Stimulated activated CD8-positive, alpha-beta memory T cell treated with anti-CD3 and anti-CD28 coated beads, Interleukin-7, amount 100 ng/mL, for 24 hours (primary cell): ENCODE measurements at regions not wholly inside any gene's neighbourhood (a gene's known extent, or its start where the extent isn't known, plus 50 kb on each side); places are given as distances from the start of the nearest gene placed in this dataset.
"Not testable (repeated sequence)": the region's sequence is repeated elsewhere in the genome, so short reads cannot be mapped to it uniquely, and the experiment has no call there.

Experiments used
- DNase-seq: peaks from one replicate; pipeline ENCODE4 v3.0.0-alpha.2; 2020; ENCODE audit warnings: low read depth

DNA sequence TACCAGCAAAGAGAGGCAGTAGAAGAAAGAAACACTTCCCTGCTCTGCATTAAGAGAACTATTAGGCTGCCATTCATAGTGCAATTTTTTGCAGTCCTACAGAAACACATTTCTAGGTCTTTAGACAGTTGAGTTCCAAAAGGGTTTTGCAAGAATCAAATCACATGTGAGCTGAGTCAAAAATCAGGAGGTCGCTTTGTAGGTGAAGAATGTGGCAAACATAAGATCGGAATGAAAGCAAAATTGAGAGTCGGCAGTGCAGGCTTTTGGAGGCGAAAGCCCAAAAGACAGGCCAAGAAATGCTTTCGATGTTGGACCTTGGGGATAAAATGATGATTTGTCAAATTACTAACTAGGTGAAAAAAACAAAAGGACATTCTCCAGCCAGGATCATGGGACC is 213.5 kb upstream of the NRIP1 start:
- DNase-seq: no peak

DNA sequence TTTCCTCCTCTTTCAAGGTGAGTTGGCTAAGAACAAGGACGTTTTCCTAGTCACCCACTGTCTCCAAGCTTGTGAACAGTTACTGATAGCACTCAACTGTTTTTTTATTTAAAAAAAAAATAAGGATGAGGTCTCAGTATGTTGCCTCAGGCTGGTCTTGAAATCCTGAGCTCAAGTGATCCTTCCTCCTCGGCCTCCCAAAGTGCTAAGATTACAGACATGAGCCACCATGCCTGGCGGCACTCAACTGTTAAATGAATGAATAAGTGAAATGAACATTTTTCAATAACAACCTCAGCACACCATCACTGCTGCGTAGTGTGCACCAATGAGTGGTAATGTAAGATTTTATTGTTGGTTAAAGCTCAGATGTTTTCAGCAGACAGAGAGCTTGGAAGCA is 214.1 kb upstream of the NRIP1 start:
- DNase-seq: no peak

DNA sequence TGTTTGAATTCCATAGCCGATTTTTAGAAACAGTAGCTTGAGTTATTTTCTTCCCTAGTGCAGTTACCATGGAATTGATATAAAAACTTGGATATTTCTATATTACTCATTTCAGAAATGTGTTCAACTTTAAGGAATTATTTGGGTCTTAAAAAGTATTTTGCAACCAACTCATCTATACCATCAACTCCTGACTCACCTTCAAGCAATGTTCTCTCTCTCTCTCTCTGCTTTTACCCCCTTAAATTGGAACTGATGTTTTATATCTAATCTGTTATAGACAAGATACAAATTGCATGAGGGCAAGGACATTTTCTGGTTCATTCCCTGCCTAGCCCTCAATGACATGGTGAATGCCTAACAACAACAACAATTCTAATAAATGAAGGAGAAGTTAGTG is 214.7 kb upstream of the NRIP1 start:
- no peak for DNase-seq

DNA sequence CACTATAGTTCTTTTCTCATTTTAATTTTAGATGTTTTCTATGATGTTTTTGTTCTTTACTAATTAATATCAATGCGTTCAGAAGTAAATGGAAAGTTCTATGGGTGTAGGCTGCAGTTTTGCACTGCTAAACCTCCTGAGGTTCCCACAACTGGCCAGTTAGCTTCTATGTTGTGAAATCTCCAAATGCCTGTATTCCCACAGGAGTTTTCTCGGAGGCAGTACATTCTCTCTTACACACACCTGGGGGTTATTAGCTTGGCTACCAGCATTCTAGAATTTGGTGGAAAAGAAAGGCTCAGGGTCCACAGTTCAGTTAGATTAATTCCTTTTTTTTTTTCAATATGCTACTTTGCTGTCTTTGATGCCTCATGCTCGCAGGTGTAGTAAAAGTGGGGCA is 216.9 kb upstream of the NRIP1 start:
- no peak for DNase-seq

DNA sequence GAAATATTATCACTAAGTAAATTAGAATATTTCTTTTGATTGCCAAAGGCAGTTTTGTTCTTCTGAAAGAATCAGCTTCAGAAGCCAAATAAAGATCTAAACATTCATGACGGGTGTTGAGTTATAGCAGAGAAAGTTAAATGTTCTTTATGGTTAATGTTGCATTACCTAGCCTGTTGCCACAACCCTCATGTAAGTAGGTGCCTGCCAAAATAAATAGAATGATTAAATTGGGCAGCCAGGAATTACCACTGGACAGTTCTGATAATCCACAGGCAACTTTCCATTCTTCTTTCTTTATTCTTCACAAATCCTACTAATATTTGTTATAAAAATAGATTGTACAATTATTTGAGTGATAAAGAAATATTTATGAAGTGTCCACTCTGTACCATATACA is 217.9 kb upstream of the NRIP1 start:
- DNase-seq: no peak

DNA sequence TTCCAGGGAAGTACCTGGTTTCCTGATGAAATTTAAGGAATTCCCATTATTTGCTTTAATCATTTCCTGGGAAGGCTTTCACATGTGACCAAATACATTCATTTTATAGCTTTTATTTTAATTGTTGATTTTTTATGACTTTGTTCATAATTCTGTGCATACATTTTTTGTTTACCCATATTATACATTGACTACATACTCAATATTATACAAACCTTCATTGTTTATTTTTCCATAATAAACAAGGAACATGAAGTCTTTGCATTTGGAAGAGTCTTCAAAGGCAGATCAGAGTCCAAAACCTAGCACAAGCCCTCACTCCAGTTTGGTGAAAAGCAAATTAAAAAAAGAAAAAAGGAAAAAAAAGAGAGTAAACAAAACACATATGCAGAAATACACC is 218.3 kb upstream of the NRIP1 start:
- no peak for DNase-seq

DNA sequence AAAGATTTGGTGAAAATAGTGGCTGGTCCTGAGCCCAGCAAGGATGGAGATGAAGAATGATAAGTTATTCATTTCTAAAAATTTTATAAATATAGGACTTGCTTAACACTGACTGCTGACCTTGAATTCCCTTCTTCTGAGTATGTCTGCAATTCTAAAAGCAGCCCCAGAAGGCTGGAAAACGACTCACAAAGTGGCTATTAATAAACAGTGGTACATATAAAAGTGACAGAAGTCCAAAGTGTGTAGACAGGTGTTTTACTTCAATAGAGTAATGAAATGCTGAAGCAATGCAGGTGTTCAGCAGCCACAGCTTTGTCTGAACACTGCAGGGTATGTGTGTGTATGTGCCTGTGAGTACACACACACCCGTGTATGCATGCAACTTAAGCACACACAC is 219.0 kb upstream of the NRIP1 start:
- DNase-seq: no peak

DNA sequence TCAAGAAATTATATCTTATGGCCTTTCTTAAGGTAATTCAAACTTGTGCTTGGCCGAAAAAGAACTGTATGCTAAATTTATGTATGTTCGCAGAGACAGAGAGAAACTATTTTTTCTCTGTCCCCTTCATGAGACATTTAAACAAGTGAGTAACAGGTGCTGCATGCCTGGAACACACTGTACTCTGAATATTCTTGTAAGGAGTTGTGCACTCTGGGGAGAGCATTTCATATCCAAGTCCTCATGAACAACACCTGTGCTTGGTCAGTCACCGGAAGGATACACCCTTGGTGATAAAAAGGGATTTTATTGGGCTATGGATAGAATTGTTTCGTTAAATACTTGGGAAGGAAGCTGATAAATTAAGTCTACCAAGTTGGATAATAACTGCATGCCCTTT is 220.8 kb upstream of the NRIP1 start:
- DNase-seq: no peak

DNA sequence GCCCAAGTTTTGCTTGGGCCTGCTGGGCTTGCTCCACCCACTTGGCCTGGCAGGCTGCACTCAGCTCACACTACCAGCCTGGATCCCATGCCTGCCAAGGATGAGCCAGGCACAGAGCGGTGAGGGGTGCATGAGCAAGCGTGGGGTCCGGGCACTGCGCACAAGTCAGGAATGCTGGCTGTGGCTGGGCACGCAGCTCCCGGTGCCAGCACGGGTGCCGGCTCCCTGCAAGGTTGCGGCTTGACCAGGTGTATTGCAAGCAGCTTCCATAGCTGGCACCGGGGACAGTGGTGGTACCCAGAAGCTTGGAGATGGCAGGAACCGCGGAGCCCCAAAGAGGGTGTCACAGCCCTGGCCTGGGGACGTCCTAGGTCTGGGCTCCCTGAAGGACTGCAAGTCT is 224.4 kb upstream of the NRIP1 start:
- no peak for DNase-seq

DNA sequence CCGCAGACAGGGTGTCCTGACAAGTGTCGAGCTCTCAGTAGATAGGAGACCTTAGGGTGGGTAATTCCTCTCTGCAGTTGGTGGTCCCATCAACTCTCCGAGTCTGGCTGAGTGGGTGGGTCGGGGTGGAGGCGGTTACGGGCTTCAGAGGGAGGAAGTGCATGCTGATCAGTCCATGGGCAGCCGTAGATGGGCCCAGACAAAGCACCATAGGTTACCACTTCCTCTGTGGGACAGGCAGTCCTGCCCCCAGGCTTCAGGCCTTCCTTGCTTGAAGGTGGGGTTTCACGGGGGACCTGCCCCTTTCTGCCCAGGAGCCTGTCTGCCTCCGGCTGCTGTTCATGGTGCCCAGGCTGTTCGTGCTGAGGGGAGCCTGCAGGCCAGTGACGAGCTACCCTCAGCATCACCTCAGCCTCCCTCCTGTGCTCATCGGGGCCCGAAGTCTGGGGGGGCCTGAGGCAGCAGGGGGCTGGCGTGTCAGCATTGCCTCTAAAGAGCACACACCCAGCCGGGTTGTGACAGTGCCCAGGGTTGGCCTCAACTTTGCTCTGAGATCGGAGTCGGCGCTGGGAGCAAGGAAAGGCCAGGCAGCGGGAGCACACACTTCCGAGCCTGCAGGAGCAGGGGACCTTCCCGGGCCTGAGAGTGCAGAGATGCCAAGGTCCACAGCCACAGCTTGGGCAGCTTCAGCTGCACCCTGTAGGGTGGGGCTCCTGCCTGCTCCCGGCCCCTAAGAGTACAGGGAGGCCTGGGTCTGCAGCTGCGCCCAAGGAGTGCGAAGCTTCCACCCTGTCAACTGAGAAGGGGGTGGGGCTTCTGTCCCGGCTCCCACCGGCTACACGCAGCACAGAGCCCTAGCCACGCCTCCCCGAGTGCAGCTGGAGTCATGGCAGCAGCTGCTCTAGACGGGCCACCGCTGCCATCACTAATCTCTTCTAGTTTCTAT is 225.4 kb upstream of the NRIP1 start:
- no peak for DNase-seq

DNA sequence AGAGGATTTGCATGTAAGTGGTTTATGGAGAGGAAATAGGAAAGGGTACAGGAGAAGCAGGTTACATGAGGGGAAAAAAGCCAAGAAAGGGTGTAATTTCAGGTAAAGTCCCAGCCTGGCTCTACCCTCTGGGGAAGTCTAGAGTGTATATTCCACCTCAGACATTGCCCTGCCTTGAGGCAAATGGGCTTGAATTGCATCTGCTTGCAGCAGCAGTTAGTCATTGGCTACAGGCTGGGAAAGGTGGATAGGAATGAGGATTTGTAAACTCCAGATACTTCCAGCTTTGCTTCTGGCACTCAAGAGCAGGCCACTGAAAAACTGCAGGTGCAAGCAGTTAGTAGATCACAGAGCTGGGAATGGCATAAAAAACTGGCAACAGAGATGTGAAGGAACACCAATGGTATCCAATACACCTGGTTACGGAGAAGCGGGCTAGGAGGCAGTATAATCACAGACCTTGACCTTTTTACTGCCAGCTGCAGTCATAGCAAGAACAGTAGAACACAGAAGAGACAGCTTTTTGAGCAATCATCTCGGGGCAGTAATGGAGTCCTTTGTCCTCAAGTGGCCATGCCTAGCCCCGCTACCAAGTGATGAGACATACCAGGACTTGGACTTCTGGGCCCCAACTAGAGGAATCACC is 226.9 kb upstream of the NRIP1 start:
- no peak for DNase-seq

DNA sequence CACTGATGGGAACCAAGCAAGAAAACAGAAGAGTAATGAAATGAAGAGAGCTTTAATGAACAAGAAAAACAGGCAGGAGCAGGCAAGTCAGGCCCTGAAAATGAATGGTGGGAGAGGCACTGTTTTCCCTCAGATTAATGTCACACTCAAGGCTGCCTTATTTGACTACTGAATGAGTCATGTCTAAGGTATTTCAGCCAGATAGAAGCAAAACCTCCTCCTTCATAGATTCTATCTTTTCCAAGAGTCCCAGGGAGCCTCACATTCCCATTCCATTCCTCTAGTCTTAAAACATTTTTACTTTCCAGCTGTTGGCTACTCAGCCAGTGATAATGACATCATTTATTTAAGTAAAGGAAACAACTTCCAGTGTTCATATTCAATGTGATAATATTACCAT is 228.4 kb upstream of the NRIP1 start:
- no peak for DNase-seq

DNA sequence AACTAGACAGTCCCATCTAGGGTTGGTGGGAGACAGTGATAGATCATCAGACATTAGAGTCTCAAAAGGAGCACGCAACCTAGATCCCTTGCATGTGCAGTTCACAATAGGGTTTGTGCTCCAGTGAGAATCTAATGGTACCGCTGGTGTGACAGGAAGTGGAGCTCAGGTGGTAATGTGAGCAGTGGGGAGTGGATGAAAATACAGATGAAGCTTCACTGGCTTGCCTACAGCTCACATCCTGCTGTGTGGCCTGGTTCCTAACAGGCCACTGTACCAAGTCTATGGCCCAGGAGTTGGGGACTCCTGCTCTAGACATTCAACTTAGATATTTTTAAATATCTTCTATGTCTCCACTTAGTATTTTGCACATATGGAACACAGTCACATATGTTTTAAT is 231.1 kb upstream of the NRIP1 start:
- no peak for DNase-seq

DNA sequence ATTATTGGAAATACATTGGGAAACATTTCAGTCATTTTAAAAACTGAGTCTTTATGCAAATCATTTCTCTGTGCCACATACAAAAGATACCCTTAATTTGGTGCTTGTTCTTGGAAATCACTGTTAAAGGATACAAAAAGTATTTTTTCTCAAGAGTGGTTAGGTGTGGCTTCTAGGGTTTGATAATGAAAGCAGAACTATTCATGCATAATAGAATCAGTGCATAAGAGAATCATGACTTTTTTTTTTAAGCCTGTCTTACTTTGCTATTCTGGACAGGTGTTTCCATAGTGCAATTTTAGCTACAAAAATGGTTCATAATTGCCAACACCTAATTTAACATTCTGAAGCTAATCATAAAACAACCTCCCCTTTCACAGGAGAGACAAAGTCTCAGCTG is 233.0 kb upstream of the NRIP1 start:
- no peak for DNase-seq

DNA sequence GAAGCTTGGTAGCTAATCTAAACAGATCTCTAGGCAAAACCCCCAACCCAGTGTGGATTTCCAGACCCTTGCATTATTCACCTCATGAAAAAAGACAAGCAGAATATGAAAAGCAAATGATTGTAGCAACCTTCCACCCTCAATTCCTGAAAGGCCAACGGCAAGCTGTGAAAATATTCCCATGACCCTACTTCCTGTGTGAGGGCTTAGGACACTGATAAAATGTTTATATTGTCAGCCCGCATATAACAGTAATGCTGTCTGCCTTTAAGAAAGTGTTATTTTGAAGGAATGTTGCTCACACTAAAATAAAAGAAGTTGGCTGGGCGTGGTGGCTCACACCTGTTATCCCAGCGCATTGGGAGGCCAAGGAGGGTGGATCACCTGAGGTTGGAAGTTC is 233.5 kb upstream of the NRIP1 start:
- DNase-seq: no peak

DNA sequence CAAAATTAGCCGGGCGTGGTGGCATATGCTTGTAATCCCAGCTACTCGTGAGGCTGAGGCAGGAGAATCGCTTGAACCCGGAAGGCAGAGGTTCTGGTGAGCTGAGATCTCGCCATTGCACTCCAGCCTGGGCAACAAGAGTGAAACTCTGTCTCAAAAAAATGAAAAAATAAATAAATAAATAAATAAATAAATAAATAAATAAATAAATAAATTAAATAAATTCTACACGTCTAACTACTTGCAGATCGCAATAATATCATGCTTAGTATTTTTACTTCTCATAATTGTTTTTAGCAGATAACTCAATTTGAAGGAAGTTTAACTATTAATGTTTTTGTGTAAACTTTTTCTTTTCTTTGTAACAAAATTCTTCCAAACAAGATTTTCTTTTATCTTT is 234.0 kb upstream of the NRIP1 start:
- not testable (repeated sequence) for DNase-seq

DNA sequence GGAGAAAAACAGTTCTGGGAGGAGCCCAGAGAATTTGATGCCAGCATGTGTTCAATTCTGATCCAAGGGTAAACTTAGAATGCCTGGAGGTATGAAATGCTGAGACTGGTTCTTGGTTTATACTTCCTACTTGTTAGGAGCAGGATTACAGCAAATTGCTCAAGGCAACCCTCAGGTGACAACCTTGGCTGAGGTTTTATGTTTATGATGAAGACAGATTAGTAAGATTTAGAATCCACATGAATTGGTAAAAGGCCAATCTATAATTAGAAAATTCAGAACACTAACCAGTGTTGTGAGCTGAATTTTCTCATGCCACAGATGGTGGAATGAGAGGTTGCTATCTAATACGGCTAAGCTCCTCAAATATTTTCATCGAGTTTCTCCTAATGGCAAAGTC is 235.3 kb upstream of the NRIP1 start:
- DNase-seq: no peak

DNA sequence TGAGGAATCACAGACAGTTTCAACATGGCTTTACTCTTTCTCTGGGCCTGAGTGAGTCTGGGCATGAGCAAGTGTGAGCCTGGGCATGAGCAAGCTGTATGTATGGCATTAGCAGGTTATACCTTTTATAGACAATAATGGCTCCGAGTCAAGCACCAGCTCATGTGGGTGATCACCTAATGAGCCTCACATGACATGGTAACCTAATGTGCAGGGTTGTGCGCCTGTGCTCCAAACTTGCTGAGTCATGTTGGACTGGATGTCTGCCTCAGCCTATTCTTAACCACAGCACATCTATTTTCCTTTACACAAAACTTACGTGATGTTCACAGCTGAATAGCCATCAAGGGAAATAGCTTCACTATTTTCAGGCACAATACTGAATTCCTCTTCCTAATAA is 236.2 kb upstream of the NRIP1 start:
- no peak for DNase-seq

DNA sequence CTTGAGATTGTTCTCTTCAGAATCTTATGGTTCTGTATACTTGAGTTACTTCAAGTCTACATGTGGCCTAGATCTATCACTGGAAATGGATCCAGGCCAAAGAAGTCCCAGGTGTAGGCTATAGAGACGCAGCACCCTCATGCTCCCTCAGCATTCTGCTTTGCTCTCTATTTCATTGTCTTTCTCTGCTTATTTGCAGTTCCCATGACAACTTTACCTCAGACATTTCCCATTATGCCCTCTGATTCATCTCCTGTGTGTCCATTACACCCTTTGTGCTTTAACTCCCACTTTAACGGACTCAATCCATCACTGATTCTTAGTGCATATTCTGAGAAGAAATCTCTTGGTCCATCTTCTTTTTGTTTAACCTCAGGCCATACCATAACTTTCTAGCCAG is 236.9 kb upstream of the NRIP1 start:
- DNase-seq: no peak

DNA sequence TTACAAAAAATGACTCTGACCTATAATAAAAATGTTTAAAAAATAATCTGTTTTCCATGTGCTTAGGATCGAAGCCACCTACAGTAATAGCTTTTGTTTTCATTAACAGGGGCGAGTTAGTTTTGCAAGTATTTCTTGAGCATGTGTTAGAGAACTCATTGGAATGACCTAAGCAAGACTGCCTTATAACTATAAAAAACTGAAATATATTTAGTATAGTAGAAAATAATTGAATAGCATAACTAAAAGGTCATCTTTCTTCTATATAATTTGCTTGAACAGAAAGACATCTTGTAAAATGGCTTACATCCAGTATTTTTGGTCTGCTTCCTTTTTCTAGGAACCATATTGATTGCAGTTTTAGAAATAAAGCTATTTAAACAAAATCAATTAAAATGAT is 241.5 kb upstream of the NRIP1 start:
- no peak for DNase-seq

DNA sequence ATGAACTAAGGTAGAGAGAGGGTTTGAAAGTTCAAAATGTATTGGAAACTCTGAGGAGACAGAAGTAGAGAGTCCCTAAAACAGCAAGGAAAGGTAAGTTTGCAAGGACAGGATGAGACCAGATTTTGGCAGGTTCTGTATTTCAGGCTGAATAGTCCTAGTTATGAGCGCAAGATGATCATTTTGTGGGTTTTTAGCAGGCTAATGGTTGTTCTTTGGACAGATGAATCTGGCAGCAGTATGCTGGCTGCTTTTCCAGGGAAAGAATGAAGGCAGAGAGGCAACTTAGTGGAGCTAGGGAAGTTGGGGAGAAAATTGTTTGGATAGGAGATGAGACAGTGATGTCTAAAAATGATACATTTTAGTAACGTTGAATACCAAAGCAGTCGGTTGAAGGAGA is 243.5 kb upstream of the NRIP1 start:
- DNase-seq: no peak

DNA sequence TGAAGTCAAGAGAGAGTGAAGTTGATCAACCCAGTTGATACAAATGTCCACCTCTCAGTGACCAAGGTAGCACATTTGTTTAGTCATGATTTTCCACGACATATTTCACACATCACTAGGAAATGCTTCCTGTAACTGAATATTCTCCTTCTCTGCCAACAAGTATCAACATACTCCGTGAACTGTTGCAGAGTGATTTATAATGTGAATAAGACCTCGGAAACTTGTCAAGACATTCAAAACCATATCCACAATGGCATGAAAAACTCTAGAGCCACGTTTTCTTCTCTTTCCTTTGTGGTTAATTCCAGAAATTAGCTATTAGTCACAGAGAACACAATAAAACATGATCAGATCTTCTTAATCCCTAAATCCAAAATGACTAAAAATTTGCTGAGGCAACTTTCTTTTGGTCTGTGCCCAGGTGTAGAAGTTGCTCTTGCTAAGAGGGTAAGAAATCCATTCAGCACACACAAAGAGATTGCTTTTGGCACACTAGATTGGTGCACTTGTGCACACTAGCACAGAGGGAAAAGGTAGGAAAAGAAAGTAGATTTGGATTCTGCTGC is 244.3 kb upstream of the NRIP1 start:
- no peak for DNase-seq

DNA sequence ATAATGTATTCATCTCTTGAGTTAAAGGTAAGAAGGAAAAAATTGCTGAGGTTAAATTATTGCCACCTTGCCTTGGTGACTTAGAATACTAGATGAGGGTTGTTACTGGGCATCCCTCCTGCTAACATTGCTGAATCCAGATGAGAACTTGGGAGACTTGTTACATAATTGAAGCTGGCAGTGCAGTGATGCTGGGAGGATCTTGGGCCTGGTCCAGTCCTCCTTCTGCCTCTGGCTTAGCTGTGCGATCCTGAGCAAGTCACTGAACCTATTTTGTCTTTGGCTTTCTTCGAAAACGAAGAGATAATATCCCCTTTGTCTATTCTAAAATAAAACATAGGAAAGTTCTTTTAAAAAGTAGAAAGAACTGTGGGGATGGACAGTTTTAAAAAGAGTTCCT is 244.9 kb upstream of the NRIP1 start:
- no peak for DNase-seq

DNA sequence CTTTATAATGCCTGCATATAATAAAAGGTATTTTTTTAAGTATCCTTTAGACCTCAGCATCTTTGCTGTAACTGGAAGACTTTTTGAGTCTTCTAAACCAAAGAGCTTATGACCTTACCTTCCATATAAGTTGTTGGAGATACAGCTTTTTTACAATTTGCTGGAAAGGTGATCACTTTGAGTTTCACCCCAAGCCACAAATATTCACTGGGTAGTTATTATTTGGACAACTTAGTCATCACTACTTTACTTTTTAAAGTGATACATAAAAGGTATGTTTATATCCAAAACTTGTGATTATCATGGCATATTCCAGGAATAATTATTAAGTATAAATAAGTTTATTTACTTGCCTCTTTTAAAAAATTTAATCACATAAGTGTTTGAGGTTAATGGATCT is 246.7 kb upstream of the NRIP1 start:
- no peak for DNase-seq
